ENCODE measurements at regions not wholly inside any gene's neighbourhood (a gene's known extent, or its start where the extent isn't known, plus 50 kb on each side); places are given as distances from the start of the nearest gene placed in this dataset. TPM values are rescaled to one million over a fixed set of nuclear protein-coding genes. Genes with fewer than 3 reads are reported as not detected.

- Histone ChIP-seq H3K4me3 (no peak overlapping the region), H3K4me1 (ENCODE audit: control insufficient read depth in 5 of 5, insufficient read depth in 5 of 5, low read length in 5 of 5) (peaks cover 0 to 5% (median 0%) of the 10 kb centered on the region in 5 donors), H3K27ac (ENCODE audit: low read depth in 1 of 2, low read length in 1 of 2) (no peak overlapping the region), H3K27me3 (ENCODE audit: control insufficient read depth in 3 of 3, insufficient read depth in 3 of 3, low read length in 2 of 3) (no peaks in the 10 kb centered on the region), H3K9me3 (ENCODE audit: control insufficient read depth in 4 of 4, insufficient read depth in 3 of 4, low read length in 3 of 4) (no peaks in the 10 kb centered on the region), H3K9ac (ENCODE audit: insufficient read depth in 1 of 2, low read length in 2 of 2) (no peak overlapping the region), H3K36me3 (ENCODE audit: control insufficient read depth in 4 of 4, insufficient read depth in 4 of 4, low read length in 4 of 4) (peaks cover 0 to 4% (median 2%) of the 10 kb centered on the region in 4 donors)
- TF ChIP-seq CTCF (IDR thresholded peaks at IDR 0.05; ENCODE audit: control extremely low read depth, extremely low read depth), result no peak
- whole genome bisulfite sequencing, 2 donors, result 92 to 95% methylated on average over 5 of the region's 5 CpGs
- DNase-seq, result no peak
- ATAC-seq (ENCODE audit: insufficient read depth, low FRiP score), result no peak
Measured at GRCh38 chr10:94281654-94282053, 81.1 kb downstream of the NOC3L start.

- Histone ChIP-seq H3K4me3 (no peak overlapping the region), H3K4me1 (ENCODE audit: control insufficient read depth in 5 of 5, insufficient read depth in 5 of 5, low read length in 5 of 5) (peaks cover 0 to 5% (median 0%) of the 10 kb centered on the region in 5 donors), H3K9ac (ENCODE audit: insufficient read depth in 1 of 2, low read length in 2 of 2) (no peak overlapping the region), H3K36me3 (ENCODE audit: control insufficient read depth in 4 of 4, insufficient read depth in 4 of 4, low read length in 4 of 4) (peaks cover 0 to 2% (median under 1%) of the 10 kb centered on the region in 4 donors), H3K9me3 (ENCODE audit: control insufficient read depth in 4 of 4, insufficient read depth in 3 of 4, low read length in 3 of 4) (no peaks in the 10 kb centered on the region), H3K27ac (ENCODE audit: low read depth in 1 of 2, low read length in 1 of 2) (no peak overlapping the region), H3K27me3 (ENCODE audit: control insufficient read depth in 3 of 3, insufficient read depth in 3 of 3, low read length in 2 of 3) (no peaks in the 10 kb centered on the region)
- 78 to 79% methylated on average over 2 of the region's 2 CpGs for WGBS, 2 donors
- no peak for ATAC-seq (ENCODE audit: insufficient read depth, low FRiP score)
- DNase-seq, result no peak
- TF ChIP-seq CTCF (IDR thresholded peaks at IDR 0.05; ENCODE audit: control extremely low read depth, extremely low read depth), result no peak
Measured at GRCh38 chr10:94282369-94282768, 80.4 kb downstream of the NOC3L start.

Small RNAs in the stretch of these regions (small RNA-seq; reads per million reads assigned to genes)
- gene RNU6-657P (ENCODE audit: low replicate concordance), result not detected
